ENCODE measurements at regions not wholly inside any gene's neighbourhood (a gene's known extent, or its start where the extent isn't known, plus 50 kb on each side); places are given as distances from the start of the nearest gene placed in this dataset.

GRCh38 chr10:131004276-131004675 lies 307.2 kb downstream of the TCERG1L start:
- no peak for TF ChIP-seq SPI1 (IDR thresholded peaks at IDR 0.05; ENCODE audit: low read depth, low read length)
- no peak for TF ChIP-seq POU2F2 (IDR thresholded peaks at IDR 0.05; ENCODE audit: low read depth, low read length)
- TF ChIP-seq TAF1 (IDR thresholded peaks at IDR 0.05; ENCODE audit: low read depth, low read length): no peak
- no peak for TF ChIP-seq POLR2AphosphoS5 (IDR thresholded peaks at IDR 0.05; ENCODE audit: low read depth, low read length)
- TF ChIP-seq POLR2A (IDR thresholded peaks at IDR 0.05; ENCODE audit: low read depth, low read length): no peak
- TF ChIP-seq PAX5 (IDR thresholded peaks at IDR 0.05; ENCODE audit: insufficient read depth, low read length, severe bottlenecking): no peak
- FAIRE-seq: no peak
- no peak for DNase-seq (ENCODE audit: insufficient read length, low spot score)

GRCh38 chr10:131006458-131007256 lies 304.9 kb downstream of the TCERG1L start:
- DNase-seq (ENCODE audit: insufficient read length, low spot score) (no peak), FAIRE-seq (no peak)
- no peak for TF ChIP-seq PAX5 (IDR thresholded peaks at IDR 0.05; ENCODE audit: insufficient read depth, low read length, severe bottlenecking)
- no peak for TF ChIP-seq SPI1 (IDR thresholded peaks at IDR 0.05; ENCODE audit: low read depth, low read length)
- no peak for TF ChIP-seq POLR2A (IDR thresholded peaks at IDR 0.05; ENCODE audit: low read depth, low read length)
- no peak for TF ChIP-seq POLR2AphosphoS5 (IDR thresholded peaks at IDR 0.05; ENCODE audit: low read depth, low read length)
- no peak for TF ChIP-seq TAF1 (IDR thresholded peaks at IDR 0.05; ENCODE audit: low read depth, low read length)
- no peak for TF ChIP-seq POU2F2 (IDR thresholded peaks at IDR 0.05; ENCODE audit: low read depth, low read length)

DNA sequence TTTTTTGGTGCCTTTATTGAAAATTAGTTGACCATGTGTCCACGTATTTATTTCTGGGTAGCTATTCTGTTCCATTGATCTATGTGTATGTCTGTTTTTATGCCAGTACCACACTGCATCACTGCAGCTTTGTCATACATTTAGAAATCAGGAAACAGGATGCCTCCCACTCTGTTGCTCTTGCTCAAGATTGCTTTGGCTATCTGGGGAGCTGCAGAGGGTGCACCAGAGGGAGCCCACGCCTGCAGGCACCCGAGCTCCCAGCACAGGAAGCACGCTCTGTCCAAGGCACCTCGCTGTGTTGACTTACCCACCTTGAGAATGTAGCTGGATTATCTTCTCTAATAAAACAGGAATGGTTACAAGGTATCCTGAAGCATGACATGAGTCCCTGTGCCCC lies 301.7 kb downstream of the TCERG1L start:
- FAIRE-seq (no peak), DNase-seq (ENCODE audit: insufficient read length, low spot score) (no peak)
- TF ChIP-seq POU2F2 (IDR thresholded peaks at IDR 0.05; ENCODE audit: low read depth, low read length) (no peak), SPI1 (IDR thresholded peaks at IDR 0.05; ENCODE audit: low read depth, low read length) (no peak), TAF1 (IDR thresholded peaks at IDR 0.05; ENCODE audit: low read depth, low read length) (no peak), POLR2AphosphoS5 (IDR thresholded peaks at IDR 0.05; ENCODE audit: low read depth, low read length) (no peak), POLR2A (IDR thresholded peaks at IDR 0.05; ENCODE audit: low read depth, low read length) (no peak), PAX5 (IDR thresholded peaks at IDR 0.05; ENCODE audit: insufficient read depth, low read length, severe bottlenecking) (no peak)

GRCh38 chr10:131010965-131011575 lies 300.5 kb downstream of the TCERG1L start:
- DNase-seq (ENCODE audit: insufficient read length, low spot score) (no peak), FAIRE-seq (no peak)
- no peak for TF ChIP-seq POLR2AphosphoS5 (IDR thresholded peaks at IDR 0.05; ENCODE audit: low read depth, low read length)
- no peak for TF ChIP-seq PAX5 (IDR thresholded peaks at IDR 0.05; ENCODE audit: insufficient read depth, low read length, severe bottlenecking)
- no peak for TF ChIP-seq SPI1 (IDR thresholded peaks at IDR 0.05; ENCODE audit: low read depth, low read length)
- TF ChIP-seq POLR2A (IDR thresholded peaks at IDR 0.05; ENCODE audit: low read depth, low read length): no peak
- no peak for TF ChIP-seq POU2F2 (IDR thresholded peaks at IDR 0.05; ENCODE audit: low read depth, low read length)
- no peak for TF ChIP-seq TAF1 (IDR thresholded peaks at IDR 0.05; ENCODE audit: low read depth, low read length)

GRCh38 chr10:131011936-131012640 lies 299.4 kb downstream of the TCERG1L start:
- DNase-seq (ENCODE audit: insufficient read length, low spot score) (no peak), FAIRE-seq (no peak)

GRCh38 chr10:131012641-131012985 lies 298.9 kb downstream of the TCERG1L start:
- no peak for TF ChIP-seq POU2F2 (IDR thresholded peaks at IDR 0.05; ENCODE audit: low read depth, low read length)
- TF ChIP-seq PAX5 (IDR thresholded peaks at IDR 0.05; ENCODE audit: insufficient read depth, low read length, severe bottlenecking): no peak
- TF ChIP-seq TAF1 (IDR thresholded peaks at IDR 0.05; ENCODE audit: low read depth, low read length): no peak
- TF ChIP-seq POLR2A (IDR thresholded peaks at IDR 0.05; ENCODE audit: low read depth, low read length): no peak
- no peak for TF ChIP-seq POLR2AphosphoS5 (IDR thresholded peaks at IDR 0.05; ENCODE audit: low read depth, low read length)
- TF ChIP-seq SPI1 (IDR thresholded peaks at IDR 0.05; ENCODE audit: low read depth, low read length): no peak
- no peak for DNase-seq (ENCODE audit: insufficient read length, low spot score)
- no peak for FAIRE-seq

More at GRCh38 chr10:131011936-131012640, 299.4 kb downstream of the TCERG1L start:
- TF ChIP-seq TAF1 (IDR thresholded peaks at IDR 0.05; ENCODE audit: low read depth, low read length): no peak
- no peak for TF ChIP-seq PAX5 (IDR thresholded peaks at IDR 0.05; ENCODE audit: insufficient read depth, low read length, severe bottlenecking)
- TF ChIP-seq POLR2A (IDR thresholded peaks at IDR 0.05; ENCODE audit: low read depth, low read length): no peak
- no peak for TF ChIP-seq POLR2AphosphoS5 (IDR thresholded peaks at IDR 0.05; ENCODE audit: low read depth, low read length)
- no peak for TF ChIP-seq SPI1 (IDR thresholded peaks at IDR 0.05; ENCODE audit: low read depth, low read length)
- no peak for TF ChIP-seq POU2F2 (IDR thresholded peaks at IDR 0.05; ENCODE audit: low read depth, low read length)

- DNase-seq (ENCODE audit: insufficient read length, low spot score): no peak
- no peak for TF ChIP-seq TAF1 (IDR thresholded peaks at IDR 0.05; ENCODE audit: low read depth, low read length)
- TF ChIP-seq SPI1 (IDR thresholded peaks at IDR 0.05; ENCODE audit: low read depth, low read length): no peak
- TF ChIP-seq POLR2AphosphoS5 (IDR thresholded peaks at IDR 0.05; ENCODE audit: low read depth, low read length): no peak
- TF ChIP-seq POU2F2 (IDR thresholded peaks at IDR 0.05; ENCODE audit: low read depth, low read length): no peak
- TF ChIP-seq PAX5 (IDR thresholded peaks at IDR 0.05; ENCODE audit: insufficient read depth, low read length, severe bottlenecking): no peak
- TF ChIP-seq POLR2A (IDR thresholded peaks at IDR 0.05; ENCODE audit: low read depth, low read length): no peak
- no peak for FAIRE-seq
These were observed 298.1 kb downstream of the TCERG1L start for GRCh38 chr10:131013281-131013912.

- no peak for DNase-seq (ENCODE audit: insufficient read length, low spot score)
- FAIRE-seq: no peak
- TF ChIP-seq POLR2A (IDR thresholded peaks at IDR 0.05; ENCODE audit: low read depth, low read length) (no peak), SPI1 (IDR thresholded peaks at IDR 0.05; ENCODE audit: low read depth, low read length) (no peak), POLR2AphosphoS5 (IDR thresholded peaks at IDR 0.05; ENCODE audit: low read depth, low read length) (no peak), PAX5 (IDR thresholded peaks at IDR 0.05; ENCODE audit: insufficient read depth, low read length, severe bottlenecking) (no peak), POU2F2 (IDR thresholded peaks at IDR 0.05; ENCODE audit: low read depth, low read length) (no peak), TAF1 (IDR thresholded peaks at IDR 0.05; ENCODE audit: low read depth, low read length) (no peak)
These were observed 297.2 kb downstream of the TCERG1L start for GRCh38 chr10:131014271-131014670.
